ENCODE measurements at regions not wholly inside any gene's neighbourhood (a gene's known extent, or its start where the extent isn't known, plus 50 kb on each side); places are given as distances from the start of the nearest gene placed in this dataset.
"Not testable (repeated sequence)": the region's sequence is repeated elsewhere in the genome, so short reads cannot be mapped to it uniquely, and the experiment has no call there.

GRCh38 chr15:39251413-39252133 lies 329.3 kb upstream of the THBS1 start:
- H3K9me3 Mint-ChIP-seq: peaks cover 0 to 2% (median 0%) of the 10 kb centered on the region in 3 donors
- H3K27me3 Mint-ChIP-seq: peaks cover 1% of the 10 kb centered on the region
- no peak overlapping the region for H3K27ac Mint-ChIP-seq
- H3K4me3 Mint-ChIP-seq: no peak overlapping the region
- H3K36me3 Mint-ChIP-seq: no peaks in the 10 kb centered on the region
- no peaks in the 10 kb centered on the region for H3K4me1 Mint-ChIP-seq

GRCh38 chr15:39252134-39252470 lies 328.8 kb upstream of the THBS1 start:
- Mint-ChIP-seq H3K27me3 (peaks cover 1% of the 10 kb centered on the region), H3K27ac (no peak overlapping the region), H3K4me1 (no peaks in the 10 kb centered on the region), H3K4me3 (no peak overlapping the region), H3K36me3 (no peaks in the 10 kb centered on the region), H3K9me3 (peaks cover 0 to 2% (median 0%) of the 10 kb centered on the region in 3 donors)

- H3K36me3 Mint-ChIP-seq: no peaks in the 10 kb centered on the region
- no peak overlapping the region for H3K4me3 Mint-ChIP-seq
- H3K4me1 Mint-ChIP-seq: no peaks in the 10 kb centered on the region
- H3K27me3 Mint-ChIP-seq: peaks cover 1% of the 10 kb centered on the region
- peaks cover 0 to 2% (median 0%) of the 10 kb centered on the region in 3 donors for H3K9me3 Mint-ChIP-seq
- no peak overlapping the region for H3K27ac Mint-ChIP-seq
These were observed 327.3 kb upstream of the THBS1 start for GRCh38 chr15:39253552-39253951.

- Mint-ChIP-seq H3K27ac (no peak overlapping the region), H3K9me3 (no peaks in the 10 kb centered on the region), H3K4me1 (no peaks in the 10 kb centered on the region), H3K27me3 (peaks cover 1% of the 10 kb centered on the region), H3K36me3 (no peaks in the 10 kb centered on the region), H3K4me3 (no peak overlapping the region)
These were observed 326.7 kb upstream of the THBS1 start for GRCh38 chr15:39254181-39254580.

- H3K27ac Mint-ChIP-seq: no peak overlapping the region
- H3K27me3 Mint-ChIP-seq: no peaks in the 10 kb centered on the region
- H3K36me3 Mint-ChIP-seq: peaks cover 2% of the 10 kb centered on the region
- H3K4me3 Mint-ChIP-seq: no peak overlapping the region
- peaks cover 0 to 3% (median 3%) of the 10 kb centered on the region in 3 donors for H3K9me3 Mint-ChIP-seq
- H3K4me1 Mint-ChIP-seq: no peaks in the 10 kb centered on the region
These were observed 325.1 kb upstream of the THBS1 start for GRCh38 chr15:39255760-39256159.

GRCh38 chr15:39260391-39260790 lies 320.5 kb upstream of the THBS1 start:
- no peaks in the 10 kb centered on the region for H3K27me3 Mint-ChIP-seq
- peaks cover 2% of the 10 kb centered on the region for H3K36me3 Mint-ChIP-seq
- no peak overlapping the region for H3K27ac Mint-ChIP-seq
- peaks cover 0 to 7% (median 3%) of the 10 kb centered on the region in 3 donors for H3K9me3 Mint-ChIP-seq
- no peak overlapping the region for H3K4me3 Mint-ChIP-seq
- no peaks in the 10 kb centered on the region for H3K4me1 Mint-ChIP-seq

GRCh38 chr15:39260791-39261190 lies 320.1 kb upstream of the THBS1 start:
- Mint-ChIP-seq H3K4me1 (no peaks in the 10 kb centered on the region), H3K27ac (no peak overlapping the region), H3K36me3 (peaks cover 2% of the 10 kb centered on the region), H3K9me3 (peaks cover 0 to 7% (median 3%) of the 10 kb centered on the region in 3 donors), H3K4me3 (no peak overlapping the region), H3K27me3 (no peaks in the 10 kb centered on the region)

- H3K4me1 Mint-ChIP-seq, H3K4me3 Mint-ChIP-seq, H3K27me3 Mint-ChIP-seq, H3K27ac Mint-ChIP-seq, H3K36me3 Mint-ChIP-seq, H3K9me3 Mint-ChIP-seq: not testable (repeated sequence)
These were observed 319.3 kb upstream of the THBS1 start for GRCh38 chr15:39261397-39262183.

- not testable (repeated sequence) for H3K27ac Mint-ChIP-seq, H3K4me1 Mint-ChIP-seq, H3K9me3 Mint-ChIP-seq, H3K27me3 Mint-ChIP-seq, H3K36me3 Mint-ChIP-seq, H3K4me3 Mint-ChIP-seq
These were observed 317.7 kb upstream of the THBS1 start for GRCh38 chr15:39262995-39263772.

- no peak overlapping the region for H3K27ac Mint-ChIP-seq
- H3K4me3 Mint-ChIP-seq: no peak overlapping the region
- H3K4me1 Mint-ChIP-seq: no peaks in the 10 kb centered on the region
- H3K27me3 Mint-ChIP-seq: no peaks in the 10 kb centered on the region
- peaks cover under 1% of the 10 kb centered on the region for H3K36me3 Mint-ChIP-seq
- peaks cover 0 to 5% (median 0%) of the 10 kb centered on the region in 3 donors for H3K9me3 Mint-ChIP-seq
These were observed 315.6 kb upstream of the THBS1 start for GRCh38 chr15:39265261-39265660.

- no peak overlapping the region for H3K27ac Mint-ChIP-seq
- H3K9me3 Mint-ChIP-seq: peaks cover 0 to 5% (median 0%) of the 10 kb centered on the region in 3 donors
- no peak overlapping the region for H3K4me3 Mint-ChIP-seq
- no peaks in the 10 kb centered on the region for H3K27me3 Mint-ChIP-seq
- H3K36me3 Mint-ChIP-seq: no peaks in the 10 kb centered on the region
- no peaks in the 10 kb centered on the region for H3K4me1 Mint-ChIP-seq
These were observed 314.0 kb upstream of the THBS1 start for GRCh38 chr15:39266890-39267289.

GRCh38 chr15:39267685-39268084 lies 313.2 kb upstream of the THBS1 start:
- H3K36me3 Mint-ChIP-seq: no peaks in the 10 kb centered on the region
- H3K9me3 Mint-ChIP-seq: peaks cover 0 to 5% (median 0%) of the 10 kb centered on the region in 3 donors
- no peak overlapping the region for H3K27ac Mint-ChIP-seq
- no peaks in the 10 kb centered on the region for H3K27me3 Mint-ChIP-seq
- no peaks in the 10 kb centered on the region for H3K4me1 Mint-ChIP-seq
- no peak overlapping the region for H3K4me3 Mint-ChIP-seq

GRCh38 chr15:39269352-39269751 lies 311.5 kb upstream of the THBS1 start:
- no peaks in the 10 kb centered on the region for H3K4me1 Mint-ChIP-seq
- no peaks in the 10 kb centered on the region for H3K27me3 Mint-ChIP-seq
- no peak overlapping the region for H3K4me3 Mint-ChIP-seq
- peaks cover 0 to 2% (median 1%) of the 10 kb centered on the region in 3 donors for H3K9me3 Mint-ChIP-seq
- no peak overlapping the region for H3K27ac Mint-ChIP-seq
- no peaks in the 10 kb centered on the region for H3K36me3 Mint-ChIP-seq

GRCh38 chr15:39269821-39270220 lies 311.1 kb upstream of the THBS1 start:
- Mint-ChIP-seq H3K4me3 (no peak overlapping the region), H3K36me3 (no peaks in the 10 kb centered on the region), H3K27ac (no peak overlapping the region), H3K9me3 (peaks cover 0 to 2% (median 1%) of the 10 kb centered on the region in 3 donors), H3K4me1 (no peaks in the 10 kb centered on the region), H3K27me3 (no peaks in the 10 kb centered on the region)

- H3K27me3 Mint-ChIP-seq: no peaks in the 10 kb centered on the region
- H3K27ac Mint-ChIP-seq: no peak overlapping the region
- no peaks in the 10 kb centered on the region for H3K36me3 Mint-ChIP-seq
- H3K4me3 Mint-ChIP-seq: no peak overlapping the region
- peaks cover 0 to 2% (median 1%) of the 10 kb centered on the region in 3 donors for H3K9me3 Mint-ChIP-seq
- no peaks in the 10 kb centered on the region for H3K4me1 Mint-ChIP-seq
These were observed 310.5 kb upstream of the THBS1 start for GRCh38 chr15:39270221-39270855.
